ENCODE measurements at regions not wholly inside any gene's neighbourhood (a gene's known extent, or its start where the extent isn't known, plus 50 kb on each side); places are given as distances from the start of the nearest gene placed in this dataset.

- no peaks in the 10 kb centered on the region for H3F3A ChIP-seq (replicated peaks; ENCODE audit: insufficient read depth)
- H3K79me2 ChIP-seq (ENCODE audit: insufficient read depth): no peaks in the 10 kb centered on the region
- H3K9me2 ChIP-seq: no peaks in the 10 kb centered on the region
- H3K9ac ChIP-seq: no peak overlapping the region
- no peak for DNase-seq
- no peaks in the 10 kb centered on the region for H3K27me3 ChIP-seq (ENCODE audit: insufficient read depth)
- TF ChIP-seq RCOR1 (IDR thresholded peaks at IDR 0.05; ENCODE audit: low read length) (no peak), TAF1 (IDR thresholded peaks at IDR 0.05; ENCODE audit: borderline replicate concordance, low read depth, low read length) (no peak), FOXJ3 (CRISPR knock-in tag; IDR thresholded peaks at IDR 0.05) (no peak), GATA2 (CRISPR knock-in tag; IDR thresholded peaks at IDR 0.05) (no peak), EZH2phosphoT487 (IDR thresholded peaks at IDR 0.05; ENCODE audit: borderline replicate concordance, low read depth) (no peak), FOSL2 (IDR thresholded peaks at IDR 0.05; ENCODE audit: borderline replicate concordance, low read depth) (no peak), NFIC (IDR thresholded peaks at IDR 0.05; ENCODE audit: borderline replicate concordance) (no peak), RFX5 (IDR thresholded peaks at IDR 0.05; ENCODE audit: low read length) (no peak), MAX (IDR thresholded peaks at IDR 0.05; ENCODE audit: low read depth) (no peak), CHD2 (IDR thresholded peaks at IDR 0.05; ENCODE audit: low read length, partially characterized antibody) (no peak), PBX3 (IDR thresholded peaks at IDR 0.05) (no peak), USF1 (IDR thresholded peaks at IDR 0.05; ENCODE audit: borderline replicate concordance, low read depth) (no peak), NRF1 (IDR thresholded peaks at IDR 0.05; ENCODE audit: low read depth, low read length) (no peak), POLR2AphosphoS5 (IDR thresholded peaks at IDR 0.05; ENCODE audit: low read depth, low read length) (no peak), RAD21 (IDR thresholded peaks at IDR 0.05; ENCODE audit: low read length) (no peak), MXI1 (IDR thresholded peaks at IDR 0.05; ENCODE audit: low read depth, low read length) (no peak)
- TF ChIP-seq, protein P1, sequence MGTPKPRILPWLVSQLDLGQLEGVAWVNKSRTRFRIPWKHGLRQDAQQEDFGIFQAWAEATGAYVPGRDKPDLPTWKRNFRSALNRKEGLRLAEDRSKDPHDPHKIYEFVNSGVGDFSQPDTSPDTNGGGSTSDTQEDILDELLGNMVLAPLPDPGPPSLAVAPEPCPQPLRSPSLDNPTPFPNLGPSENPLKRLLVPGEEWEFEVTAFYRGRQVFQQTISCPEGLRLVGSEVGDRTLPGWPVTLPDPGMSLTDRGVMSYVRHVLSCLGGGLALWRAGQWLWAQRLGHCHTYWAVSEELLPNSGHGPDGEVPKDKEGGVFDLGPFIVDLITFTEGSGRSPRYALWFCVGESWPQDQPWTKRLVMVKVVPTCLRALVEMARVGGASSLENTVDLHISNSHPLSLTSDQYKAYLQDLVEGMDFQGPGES (IDR thresholded peaks at IDR 0.05; ENCODE audit: low read depth, low read length): no peak
- TF ChIP-seq, protein P2, sequence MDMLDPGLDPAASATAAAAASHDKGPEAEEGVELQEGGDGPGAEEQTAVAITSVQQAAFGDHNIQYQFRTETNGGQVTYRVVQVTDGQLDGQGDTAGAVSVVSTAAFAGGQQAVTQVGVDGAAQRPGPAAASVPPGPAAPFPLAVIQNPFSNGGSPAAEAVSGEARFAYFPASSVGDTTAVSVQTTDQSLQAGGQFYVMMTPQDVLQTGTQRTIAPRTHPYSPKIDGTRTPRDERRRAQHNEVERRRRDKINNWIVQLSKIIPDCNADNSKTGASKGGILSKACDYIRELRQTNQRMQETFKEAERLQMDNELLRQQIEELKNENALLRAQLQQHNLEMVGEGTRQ (IDR thresholded peaks at IDR 0.05; ENCODE audit: borderline replicate concordance, low read depth, low read length): no peak
- TF ChIP-seq, protein P3, sequence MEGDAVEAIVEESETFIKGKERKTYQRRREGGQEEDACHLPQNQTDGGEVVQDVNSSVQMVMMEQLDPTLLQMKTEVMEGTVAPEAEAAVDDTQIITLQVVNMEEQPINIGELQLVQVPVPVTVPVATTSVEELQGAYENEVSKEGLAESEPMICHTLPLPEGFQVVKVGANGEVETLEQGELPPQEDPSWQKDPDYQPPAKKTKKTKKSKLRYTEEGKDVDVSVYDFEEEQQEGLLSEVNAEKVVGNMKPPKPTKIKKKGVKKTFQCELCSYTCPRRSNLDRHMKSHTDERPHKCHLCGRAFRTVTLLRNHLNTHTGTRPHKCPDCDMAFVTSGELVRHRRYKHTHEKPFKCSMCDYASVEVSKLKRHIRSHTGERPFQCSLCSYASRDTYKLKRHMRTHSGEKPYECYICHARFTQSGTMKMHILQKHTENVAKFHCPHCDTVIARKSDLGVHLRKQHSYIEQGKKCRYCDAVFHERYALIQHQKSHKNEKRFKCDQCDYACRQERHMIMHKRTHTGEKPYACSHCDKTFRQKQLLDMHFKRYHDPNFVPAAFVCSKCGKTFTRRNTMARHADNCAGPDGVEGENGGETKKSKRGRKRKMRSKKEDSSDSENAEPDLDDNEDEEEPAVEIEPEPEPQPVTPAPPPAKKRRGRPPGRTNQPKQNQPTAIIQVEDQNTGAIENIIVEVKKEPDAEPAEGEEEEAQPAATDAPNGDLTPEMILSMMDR (IDR thresholded peaks at IDR 0.05): no peak
- TF ChIP-seq, protein P4, sequence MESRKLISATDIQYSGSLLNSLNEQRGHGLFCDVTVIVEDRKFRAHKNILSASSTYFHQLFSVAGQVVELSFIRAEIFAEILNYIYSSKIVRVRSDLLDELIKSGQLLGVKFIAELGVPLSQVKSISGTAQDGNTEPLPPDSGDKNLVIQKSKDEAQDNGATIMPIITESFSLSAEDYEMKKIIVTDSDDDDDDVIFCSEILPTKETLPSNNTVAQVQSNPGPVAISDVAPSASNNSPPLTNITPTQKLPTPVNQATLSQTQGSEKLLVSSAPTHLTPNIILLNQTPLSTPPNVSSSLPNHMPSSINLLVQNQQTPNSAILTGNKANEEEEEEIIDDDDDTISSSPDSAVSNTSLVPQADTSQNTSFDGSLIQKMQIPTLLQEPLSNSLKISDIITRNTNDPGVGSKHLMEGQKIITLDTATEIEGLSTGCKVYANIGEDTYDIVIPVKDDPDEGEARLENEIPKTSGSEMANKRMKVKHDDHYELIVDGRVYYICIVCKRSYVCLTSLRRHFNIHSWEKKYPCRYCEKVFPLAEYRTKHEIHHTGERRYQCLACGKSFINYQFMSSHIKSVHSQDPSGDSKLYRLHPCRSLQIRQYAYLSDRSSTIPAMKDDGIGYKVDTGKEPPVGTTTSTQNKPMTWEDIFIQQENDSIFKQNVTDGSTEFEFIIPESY (IDR thresholded peaks at IDR 0.05; ENCODE audit: borderline replicate concordance, low read depth): no peak
- no peak overlapping the region for H3K4me2 ChIP-seq
- no peak overlapping the region for H2AFZ ChIP-seq (ENCODE audit: low read depth)
- H3K36me3 ChIP-seq (replicated peaks in 1 of 2; ENCODE audit: control insufficient read depth in 1 of 2, insufficient read depth in 2 of 2, low read length in 1 of 2): no peaks in the 10 kb centered on the region
- H3K4me1 ChIP-seq (ENCODE audit: control insufficient read depth in 1 of 2, insufficient read depth in 2 of 2, low read depth in 1 of 2, low read length in 1 of 2): no peaks in the 10 kb centered on the region
- no peaks in the 10 kb centered on the region for H3K9me3 ChIP-seq
- ChIA-PET CTCF (interaction anchor here (1.3 kb wide), 1 partner anchor 32 kb away, joined by 4 read pairs; no protein-coding TSS in a partner anchor), POLR2A (no interaction called here)
- H4K20me1 ChIP-seq (ENCODE audit: insufficient read depth): no peaks in the 10 kb centered on the region
- no peak overlapping the region for H3K27ac ChIP-seq (ENCODE audit: low read depth in 2 of 2, low read length in 1 of 2)
- 76% methylated on average over 10 of the region's 10 CpGs for WGBS (ENCODE audit: low lambda C conversion rate)
- H3K4me3 ChIP-seq (ENCODE audit: low read depth in 2 of 2, low read length in 1 of 2): no peak overlapping the region
Observed at GRCh38 chr3:182325213-182325950, 467.9 kb upstream of the ATP11B start.

Data from SK-N-SH (cell line).